ENCODE measurements at regions not wholly inside any gene's neighbourhood (a gene's known extent, or its start where the extent isn't known, plus 50 kb on each side); places are given as distances from the start of the nearest gene placed in this dataset.

GRCh38 chr13:84528408-84529070 is 646.3 kb upstream of the SLITRK1 start:
- DNase-seq (ENCODE audit: low spot score) = no peak
- in situ Hi-C loops (cut with MboI; ENCODE audit: low sequenced_read_pairs, unreplicated experiment) = no loop called here
- no peak for TF ChIP-seq CTCF (IDR thresholded peaks at IDR 0.05; ENCODE audit: borderline replicate concordance, control extremely low read depth, extremely low read depth, insufficient read depth, missing control alignments)

- no peak for TF ChIP-seq CTCF (IDR thresholded peaks at IDR 0.05; ENCODE audit: borderline replicate concordance, control extremely low read depth, extremely low read depth, insufficient read depth, missing control alignments)
- no peak for DNase-seq (ENCODE audit: low spot score)
- in situ Hi-C loops (cut with MboI; ENCODE audit: low sequenced_read_pairs, unreplicated experiment) = no loop called here
These were observed 643.6 kb upstream of the SLITRK1 start for GRCh38 chr13:84525865-84526264.

- in situ Hi-C loops (cut with MboI; ENCODE audit: low sequenced_read_pairs, unreplicated experiment) = no loop called here
- DNase-seq (ENCODE audit: low spot score) = no peak
- TF ChIP-seq CTCF (IDR thresholded peaks at IDR 0.05; ENCODE audit: borderline replicate concordance, control extremely low read depth, extremely low read depth, insufficient read depth, missing control alignments) = no peak
These were observed 642.3 kb upstream of the SLITRK1 start for GRCh38 chr13:84524586-84524985.

GRCh38 chr13:84500016-84500415 is 617.7 kb upstream of the SLITRK1 start:
- no peak for DNase-seq (ENCODE audit: low spot score)
- in situ Hi-C loops (cut with MboI; ENCODE audit: low sequenced_read_pairs, unreplicated experiment) = no loop called here
- no peak for TF ChIP-seq CTCF (IDR thresholded peaks at IDR 0.05; ENCODE audit: borderline replicate concordance, control extremely low read depth, extremely low read depth, insufficient read depth, missing control alignments)

GRCh38 chr13:84497613-84498012 is 615.3 kb upstream of the SLITRK1 start:
- no peak for DNase-seq (ENCODE audit: low spot score)
- TF ChIP-seq CTCF (IDR thresholded peaks at IDR 0.05; ENCODE audit: borderline replicate concordance, control extremely low read depth, extremely low read depth, insufficient read depth, missing control alignments) = no peak
- in situ Hi-C loops (cut with MboI; ENCODE audit: low sequenced_read_pairs, unreplicated experiment) = no loop called here

- no peak for TF ChIP-seq CTCF (IDR thresholded peaks at IDR 0.05; ENCODE audit: borderline replicate concordance, control extremely low read depth, extremely low read depth, insufficient read depth, missing control alignments)
- DNase-seq (ENCODE audit: low spot score) = no peak
- in situ Hi-C loops (cut with MboI; ENCODE audit: low sequenced_read_pairs, unreplicated experiment) = no loop called here
These were observed 609.7 kb upstream of the SLITRK1 start for GRCh38 chr13:84491952-84492351.

All from GM13976 (cell line).